ENCODE measurements at regions not wholly inside any gene's neighbourhood (a gene's known extent, or its start where the extent isn't known, plus 50 kb on each side); places are given as distances from the start of the nearest gene placed in this dataset.
"Not testable (repeated sequence)": the region's sequence is repeated elsewhere in the genome, so short reads cannot be mapped to it uniquely, and the experiment has no call there.

DNA sequence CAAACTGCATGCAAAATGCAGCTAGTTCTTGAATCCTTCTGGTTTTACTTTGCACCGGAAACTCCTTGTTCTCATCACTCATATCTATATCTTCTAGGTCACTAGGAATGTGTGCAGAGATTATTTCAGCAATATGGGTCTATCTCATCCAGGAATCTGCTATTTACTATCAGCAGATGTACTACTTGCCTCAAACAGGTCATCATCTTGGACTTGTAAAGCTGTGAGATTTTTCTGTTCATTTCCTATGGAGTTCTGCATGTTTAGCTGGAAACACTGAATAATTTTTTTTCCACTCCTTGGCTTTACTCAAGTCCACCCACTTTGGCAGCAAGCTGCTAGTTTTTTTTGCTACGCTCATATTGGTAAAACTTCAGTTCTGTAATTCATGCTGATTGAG is 334.8 kb downstream of the RPIA start:
- DNase-seq: not testable (repeated sequence)

DNA sequence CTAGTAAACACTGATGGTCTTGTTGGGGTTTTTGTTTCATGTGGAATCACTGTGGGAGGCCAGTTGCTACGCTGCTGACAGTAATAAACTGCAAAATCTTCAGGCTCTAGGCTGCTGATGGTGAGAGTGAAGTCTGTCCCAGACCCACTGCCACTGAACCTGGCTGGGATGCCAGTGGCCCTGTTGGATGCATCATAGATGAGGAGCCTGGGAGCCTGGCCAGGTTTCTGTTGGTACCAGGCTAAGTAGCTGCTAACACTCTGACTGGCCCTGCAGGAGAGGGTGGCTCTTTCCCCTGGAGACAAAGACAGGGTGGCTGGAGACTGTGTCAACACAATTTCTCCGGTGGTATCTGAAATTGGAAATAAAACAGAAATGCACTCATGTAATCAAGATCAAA is 335.6 kb downstream of the RPIA start:
- DNase-seq: not testable (repeated sequence)

DNA sequence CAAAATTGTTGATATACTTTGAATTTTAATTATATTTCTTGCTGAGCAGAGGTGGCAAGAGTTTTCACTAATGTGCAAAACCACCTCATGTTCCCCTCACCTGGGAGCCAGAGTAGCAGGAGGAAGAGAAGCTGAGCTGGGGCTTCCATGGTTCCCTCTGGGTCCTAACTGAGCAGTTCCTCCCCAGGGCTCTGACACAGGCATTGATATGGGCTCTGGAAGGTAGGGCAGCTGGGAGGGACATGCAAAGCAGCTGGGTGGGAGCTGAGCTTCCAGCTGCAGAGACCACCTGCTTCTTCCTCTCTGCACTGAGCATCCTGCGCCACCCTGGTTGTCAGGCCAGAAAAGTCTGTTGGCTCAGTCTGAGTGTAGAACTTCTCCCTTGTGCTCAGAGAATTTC is 336.1 kb downstream of the RPIA start:
- not testable (repeated sequence) for DNase-seq

DNA sequence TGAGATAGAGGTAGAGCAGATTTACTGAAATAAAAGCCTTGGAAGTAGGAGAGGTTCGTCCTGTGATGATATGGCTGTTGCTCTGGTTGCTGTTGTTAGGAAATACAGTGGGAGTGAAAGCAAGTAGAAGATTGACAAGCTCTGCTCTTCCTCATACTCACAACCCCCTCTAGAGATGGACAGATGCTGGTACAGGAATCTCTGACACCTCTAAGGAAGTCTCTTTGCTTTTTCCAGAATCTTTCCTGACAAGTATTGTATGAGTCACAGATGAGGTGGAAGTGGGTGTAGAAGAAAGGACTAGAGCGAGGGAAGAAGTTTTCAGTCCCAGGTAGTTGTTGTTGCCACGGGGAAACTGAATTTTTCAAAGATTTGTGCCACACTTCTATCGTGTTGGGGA is 337.8 kb downstream of the RPIA start:
- not testable (repeated sequence) for DNase-seq

DNA sequence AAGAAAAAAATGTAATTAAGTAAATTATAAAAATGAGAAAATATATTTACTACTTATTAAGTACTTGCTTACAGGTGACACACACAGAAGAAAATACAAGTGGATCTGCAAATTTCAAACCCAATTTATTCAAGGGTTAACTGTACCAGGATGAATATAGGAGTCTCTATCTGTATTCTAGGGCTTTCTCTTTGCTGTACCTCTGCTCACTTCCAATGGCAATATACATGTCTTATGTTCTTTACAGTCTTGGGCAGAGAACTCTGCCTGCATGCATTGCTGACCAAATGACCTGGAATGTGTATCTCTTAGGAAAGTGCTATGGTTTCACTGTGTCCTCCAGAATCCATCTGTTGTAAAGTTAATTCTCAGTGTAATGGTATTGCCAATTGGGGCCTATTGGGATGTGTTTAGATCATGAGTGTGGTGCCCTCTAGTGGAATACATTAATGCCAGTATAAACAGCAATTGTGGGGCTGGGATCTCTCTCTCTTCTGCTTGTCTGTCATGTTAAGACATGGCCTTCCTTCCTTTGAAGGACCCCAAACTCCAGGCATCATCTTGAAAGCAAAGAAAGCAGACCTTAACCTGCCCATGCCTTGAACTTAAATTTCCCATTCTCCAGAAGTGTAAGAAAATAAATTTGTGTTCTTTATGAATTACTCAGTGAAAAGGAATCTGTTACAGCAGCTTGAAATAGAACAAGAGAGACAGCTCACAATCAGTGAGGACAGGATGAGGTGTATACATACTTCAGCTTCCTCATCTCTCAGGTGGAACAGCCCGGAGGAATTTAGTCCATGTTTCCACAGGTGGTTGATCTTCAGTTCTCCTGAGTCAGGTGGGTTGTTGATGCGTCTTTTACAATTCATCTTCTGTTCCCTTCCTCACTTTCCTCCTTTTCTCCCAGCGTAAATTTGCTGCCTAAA is 356.9 kb downstream of the RPIA start:
- peak; percentile 24 for DNase-seq

DNA sequence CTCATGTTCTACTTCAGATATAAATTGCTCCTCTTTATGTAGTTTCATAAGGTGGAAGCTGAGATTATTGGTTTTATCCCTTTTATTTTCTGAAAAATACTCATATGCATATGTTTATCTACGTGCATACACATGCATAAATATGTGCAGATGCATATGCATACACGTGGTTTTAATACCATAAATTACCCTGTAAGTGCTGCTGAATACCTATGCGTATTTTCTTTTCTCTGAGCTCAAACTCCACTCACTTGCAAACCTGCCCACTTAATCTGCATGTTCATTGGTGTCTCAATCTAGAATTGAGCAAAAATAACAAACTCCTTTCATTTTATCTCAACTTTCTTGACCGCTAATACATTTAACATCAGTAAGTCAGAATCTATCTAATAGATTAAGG is 367.1 kb downstream of the RPIA start:
- DNase-seq: not testable (repeated sequence)

DNA sequence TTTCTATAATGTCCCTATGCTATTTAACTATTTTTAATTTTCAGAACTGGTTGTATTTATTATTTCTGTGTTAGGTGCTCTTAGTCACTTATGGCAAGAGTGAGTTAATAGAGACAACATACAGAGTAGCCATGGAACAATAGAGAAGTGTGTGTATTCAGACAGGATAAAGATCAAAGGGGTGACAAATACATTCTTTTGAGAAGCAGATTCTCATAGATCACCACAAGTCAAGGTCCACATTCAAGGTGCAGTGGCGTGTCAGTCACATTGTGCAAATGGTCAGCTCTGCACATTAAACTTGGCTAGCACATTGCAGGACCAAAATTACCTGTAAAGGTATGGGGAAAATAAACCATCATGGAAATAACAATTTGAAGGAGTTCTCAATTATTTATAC is 369.7 kb downstream of the RPIA start:
- DNase-seq: not testable (repeated sequence)

DNA sequence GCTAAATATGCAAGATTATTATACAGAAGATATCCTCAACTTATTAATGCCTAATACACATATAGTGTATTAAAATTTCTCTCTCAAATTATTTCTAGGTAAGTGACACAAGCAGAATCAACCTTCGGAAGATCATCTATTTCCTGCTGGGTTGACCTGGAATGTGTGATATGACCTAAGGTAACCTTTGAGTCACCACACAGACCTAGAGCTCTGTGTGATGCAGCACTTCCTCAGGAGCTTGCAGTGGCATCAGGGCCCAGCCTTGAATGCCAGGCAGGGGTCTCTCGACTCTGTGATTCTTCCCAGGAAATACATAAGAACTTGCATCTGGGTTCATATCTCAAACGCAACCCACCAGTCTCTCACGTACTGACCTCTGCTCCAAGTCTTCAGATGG is 385.3 kb downstream of the RPIA start:
- not testable (repeated sequence) for DNase-seq

DNA sequence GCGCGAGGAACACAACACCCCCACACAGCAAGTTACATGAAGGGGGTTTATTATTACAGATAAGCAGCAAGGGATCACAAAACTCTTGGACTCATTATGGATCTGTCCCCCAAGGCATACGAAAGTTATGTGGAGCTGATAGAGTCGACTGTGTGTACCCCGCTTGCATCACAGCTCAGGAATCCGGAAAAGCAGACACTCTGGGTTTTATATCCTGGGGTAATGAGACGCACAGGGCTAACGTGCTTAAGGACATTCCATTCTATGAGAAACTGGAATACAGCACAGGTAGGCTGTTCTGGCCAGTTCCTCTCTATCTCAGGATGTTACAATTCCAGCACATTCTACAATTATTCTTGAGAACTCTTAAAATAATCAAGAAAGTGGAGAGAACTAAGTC is 401.4 kb downstream of the RPIA start:
- not testable (repeated sequence) for DNase-seq

DNA sequence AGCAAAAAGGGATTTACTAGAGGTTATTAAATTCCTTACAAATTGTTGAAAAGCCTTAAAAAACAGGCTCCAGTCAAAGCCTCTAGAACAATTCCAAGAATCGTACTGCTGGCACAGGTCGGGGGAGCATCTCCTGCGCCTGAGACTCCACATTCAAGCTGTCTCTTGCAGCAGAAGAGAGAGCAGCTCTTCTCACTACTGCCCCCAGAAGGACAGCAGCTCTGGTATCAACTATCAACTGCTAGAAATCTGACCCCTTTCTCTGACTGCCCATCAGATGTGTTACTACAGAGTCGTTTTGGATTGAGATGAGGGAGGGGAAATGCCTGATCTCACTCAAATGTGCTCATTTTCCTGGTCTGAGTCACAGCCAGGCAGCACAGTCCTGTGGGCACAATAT is 403.6 kb downstream of the RPIA start:
- not testable (repeated sequence) for DNase-seq

DNA sequence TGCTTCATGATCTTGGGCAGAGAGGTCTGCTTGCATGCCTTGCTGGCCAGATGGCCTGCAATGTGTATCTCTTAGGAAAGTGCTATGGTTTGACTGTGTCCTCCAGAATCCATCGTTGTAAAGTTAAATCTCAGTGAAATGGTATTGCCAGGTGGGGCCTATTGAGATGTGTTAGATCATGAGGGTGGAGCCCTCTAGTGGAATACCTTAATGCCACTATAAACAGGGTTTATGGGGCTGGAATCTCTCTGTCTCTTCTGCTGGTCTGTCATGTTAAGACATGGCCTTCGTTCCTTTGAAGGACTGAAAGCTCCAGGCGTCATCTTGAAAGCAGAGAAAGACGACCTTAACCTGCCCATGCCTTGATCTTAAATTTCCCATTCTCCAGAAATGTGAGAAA is 411.1 kb downstream of the RPIA start:
- not testable (repeated sequence) for DNase-seq

DNA sequence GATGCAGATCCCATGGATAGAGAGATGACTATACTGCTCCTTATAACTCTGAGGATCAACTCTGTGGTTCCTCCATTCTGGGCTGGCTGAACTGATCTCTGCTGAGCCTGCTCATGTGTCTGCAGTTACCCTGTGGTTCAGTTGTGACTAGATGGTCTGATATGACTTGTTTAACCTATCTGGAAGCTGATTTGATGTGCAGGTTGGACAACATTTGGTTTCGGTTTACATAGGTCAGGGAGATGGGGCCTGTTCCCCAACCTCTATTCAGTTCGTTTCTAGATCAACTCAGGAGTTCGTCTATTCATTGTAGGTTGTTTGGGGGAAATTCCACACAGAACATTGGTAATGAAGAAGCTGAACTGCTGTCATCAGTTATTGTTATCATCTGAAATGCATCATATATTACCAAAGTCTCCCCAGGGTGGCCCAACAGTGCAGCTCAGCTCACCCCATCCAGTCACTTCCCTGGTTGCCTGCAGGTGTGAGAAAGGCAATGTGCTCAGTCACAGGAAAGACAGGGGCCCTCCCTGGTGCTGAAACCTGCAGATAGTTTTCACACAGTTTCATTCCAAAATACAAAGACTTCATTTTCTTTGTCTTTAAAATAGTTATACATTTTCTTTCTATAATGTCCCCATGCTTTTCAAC is 415.0 kb downstream of the RPIA start:
- not testable (repeated sequence) for DNase-seq

DNA sequence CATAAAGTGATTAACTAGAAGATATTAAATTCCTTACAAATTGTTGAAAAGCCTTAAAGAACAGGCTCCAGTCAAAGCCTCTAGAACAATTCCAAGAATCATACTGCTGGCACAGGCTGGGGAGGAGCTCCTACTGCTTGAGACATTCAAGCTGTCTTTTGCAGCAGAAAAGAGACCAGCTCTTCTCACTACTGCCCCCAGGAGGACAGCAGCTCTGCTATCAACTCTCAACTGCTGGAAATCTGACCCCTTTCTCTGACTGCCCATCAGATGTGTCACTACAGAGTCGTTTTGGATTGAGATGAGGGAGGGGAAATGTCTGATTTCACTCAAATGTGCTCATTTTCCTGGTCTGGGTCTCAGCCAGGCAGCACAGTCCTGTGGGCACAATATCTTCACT is 421.0 kb downstream of the RPIA start:
- DNase-seq: not testable (repeated sequence)

DNA sequence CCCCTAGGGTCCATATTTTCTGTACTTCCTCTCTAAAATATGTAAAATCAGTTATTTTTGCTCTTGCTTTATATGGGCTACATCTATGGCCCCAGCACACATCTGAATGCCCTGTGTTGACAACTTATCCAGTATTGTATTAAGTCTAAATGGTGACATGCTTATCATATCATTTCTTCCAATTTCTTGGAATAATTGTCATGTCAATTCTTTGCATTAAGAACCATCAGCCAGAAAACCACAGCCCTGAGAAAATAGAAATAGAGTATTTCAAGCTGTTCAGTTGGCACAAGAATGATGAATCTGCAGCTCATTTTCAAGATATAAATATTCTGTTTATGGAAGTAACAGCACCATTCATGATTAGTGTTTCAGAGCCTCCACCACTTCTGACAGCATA is 421.8 kb downstream of the RPIA start:
- not testable (repeated sequence) for DNase-seq

DNA sequence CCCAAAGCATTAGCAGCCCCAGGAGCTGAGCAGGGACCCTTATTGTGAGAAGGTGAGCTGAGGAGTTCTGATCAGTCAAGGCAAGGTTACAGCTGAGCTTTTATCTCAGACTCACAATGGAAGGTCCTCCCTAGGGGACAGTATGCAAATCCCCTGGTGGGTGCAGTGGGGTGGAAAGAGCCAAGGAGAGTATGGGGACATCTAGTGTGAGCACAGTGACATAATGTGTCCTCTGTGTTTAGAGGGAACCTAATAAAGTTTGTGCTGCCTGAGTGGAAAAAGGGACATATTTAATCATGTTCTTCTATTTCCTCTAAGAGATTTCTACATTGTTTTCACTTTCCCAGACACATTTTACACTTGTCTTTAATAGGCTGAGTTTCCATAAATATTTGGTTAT is 438.0 kb downstream of the RPIA start:
- not testable (repeated sequence) for DNase-seq

DNA sequence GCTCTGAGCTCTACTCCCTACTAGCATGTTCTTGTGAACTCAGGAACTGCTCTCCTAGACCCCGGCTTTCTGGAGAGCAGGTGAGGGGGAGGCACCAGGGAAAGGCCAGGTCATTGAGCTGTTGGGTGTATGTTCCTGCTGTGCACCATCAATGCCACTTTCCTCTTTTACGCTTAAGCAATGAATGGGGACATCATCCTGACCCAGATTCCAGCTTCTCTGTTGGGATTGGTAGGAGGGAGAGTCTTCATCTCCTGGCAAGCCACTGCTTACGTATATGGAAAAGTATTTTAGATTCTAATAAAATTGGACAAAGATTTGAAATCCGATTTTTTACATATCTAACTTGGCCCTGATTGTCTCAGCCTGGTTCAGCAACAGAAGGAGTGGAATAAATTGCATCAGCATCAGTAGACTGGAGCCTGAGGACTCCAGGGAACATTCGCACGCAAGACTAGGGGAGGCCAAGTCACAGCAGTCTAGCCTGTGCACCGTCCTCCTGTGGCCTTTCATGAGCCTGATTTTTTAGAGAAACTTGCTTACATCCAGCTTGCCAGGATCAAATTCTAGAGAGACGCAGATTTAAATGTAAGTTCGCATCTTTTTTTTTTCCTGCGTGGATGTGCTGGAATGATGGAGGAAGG is 439.3 kb downstream of the RPIA start:
- DNase-seq: not testable (repeated sequence)

DNA sequence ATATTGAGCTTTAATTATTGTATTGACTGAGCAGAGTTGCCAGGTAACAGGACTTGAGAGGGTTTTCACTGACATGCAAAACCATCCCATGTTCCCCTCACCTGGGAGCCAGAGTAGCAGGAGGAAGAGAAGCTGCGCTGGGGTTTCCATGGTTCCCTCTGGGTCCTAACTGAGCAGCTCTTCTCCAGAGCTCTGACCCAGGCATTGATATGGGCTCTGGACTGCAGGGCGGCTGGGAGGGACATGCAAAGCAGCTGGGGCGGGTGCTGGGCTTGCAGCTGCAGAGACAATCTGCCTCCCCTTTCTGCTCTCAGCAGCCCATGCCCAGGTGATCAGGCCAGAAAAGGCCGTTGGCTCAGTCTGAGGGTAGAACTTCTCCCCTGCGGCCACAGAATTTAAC is 451.5 kb downstream of the RPIA start:
- DNase-seq: not testable (repeated sequence)

DNA sequence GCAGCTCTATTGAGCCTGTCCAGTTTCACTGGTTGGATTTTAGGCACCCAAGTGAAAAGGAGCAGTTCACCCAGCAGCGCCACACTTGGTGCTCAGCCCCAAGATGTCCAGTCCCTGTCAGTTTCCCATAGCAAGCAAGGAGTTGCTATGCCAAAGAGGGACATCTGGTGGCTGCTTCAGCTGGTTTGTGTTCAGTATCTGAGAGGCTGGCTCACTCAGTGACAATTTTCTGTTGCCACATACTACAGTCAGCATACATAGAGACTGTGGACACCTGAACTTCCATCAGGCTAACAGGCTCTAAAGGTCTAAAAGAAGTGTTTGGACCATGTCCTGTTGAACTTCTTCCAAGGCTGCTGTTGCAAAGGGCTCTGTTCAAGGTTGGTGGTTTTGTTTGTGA is 453.9 kb downstream of the RPIA start:
- DNase-seq: not testable (repeated sequence)

DNA sequence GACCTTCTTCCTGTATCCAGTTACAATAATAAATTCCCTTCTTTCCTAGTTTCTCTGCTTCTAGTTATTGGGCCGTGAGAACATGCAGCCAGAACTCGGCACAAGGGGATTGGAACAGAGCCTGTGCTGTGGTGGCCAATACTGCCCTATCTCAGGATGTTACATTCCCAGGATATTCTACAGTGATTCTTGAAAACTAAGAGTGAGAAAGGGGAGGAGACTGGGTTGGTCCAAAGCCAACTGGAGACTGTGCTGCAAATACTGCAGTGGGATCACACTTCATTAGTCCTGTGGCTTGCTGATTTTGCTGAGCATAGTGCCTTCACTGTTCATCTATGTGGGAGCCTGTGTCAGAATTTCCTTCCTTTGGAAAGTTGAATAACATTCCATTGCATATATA is 456.8 kb downstream of the RPIA start:
- DNase-seq: not testable (repeated sequence)

DNA sequence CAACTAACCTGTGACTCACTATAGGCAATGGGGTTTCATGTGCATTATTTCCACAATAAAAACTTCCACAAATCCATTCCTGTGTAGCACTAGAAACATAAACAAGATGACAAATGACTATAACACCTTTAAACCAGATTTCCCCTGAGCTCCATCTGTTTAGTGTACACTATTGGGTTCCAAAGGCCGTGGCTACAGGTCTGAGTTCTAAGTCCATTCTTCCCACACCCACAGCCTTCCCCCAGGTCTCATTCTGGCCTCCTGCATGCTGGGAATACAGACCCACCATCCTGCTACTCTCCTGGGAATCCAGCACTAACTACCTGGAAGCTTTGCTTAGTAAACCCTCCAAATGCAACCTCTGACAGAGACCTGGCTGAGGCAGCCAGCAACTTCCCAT is 460.2 kb downstream of the RPIA start:
- DNase-seq: not testable (repeated sequence)

DNA sequence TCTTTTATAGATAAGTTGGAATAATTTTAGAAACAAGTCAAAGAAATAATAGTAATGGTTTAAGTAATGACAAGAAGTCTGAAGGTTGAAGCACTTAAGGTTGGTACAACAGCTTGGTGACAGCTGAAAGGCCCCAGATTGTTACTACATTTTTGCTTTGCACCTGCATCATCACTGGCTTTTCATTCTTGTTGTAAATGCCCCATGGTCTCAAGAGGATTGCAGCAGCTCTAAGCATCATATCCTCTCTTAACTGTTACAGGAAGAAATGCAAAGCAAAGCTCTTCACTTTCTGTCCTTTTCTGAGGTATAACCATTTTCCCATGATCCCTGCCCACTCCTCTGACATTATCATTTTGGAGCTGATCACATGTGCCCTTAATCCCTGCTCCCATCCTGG is 461.0 kb downstream of the RPIA start:
- not testable (repeated sequence) for DNase-seq

DNA sequence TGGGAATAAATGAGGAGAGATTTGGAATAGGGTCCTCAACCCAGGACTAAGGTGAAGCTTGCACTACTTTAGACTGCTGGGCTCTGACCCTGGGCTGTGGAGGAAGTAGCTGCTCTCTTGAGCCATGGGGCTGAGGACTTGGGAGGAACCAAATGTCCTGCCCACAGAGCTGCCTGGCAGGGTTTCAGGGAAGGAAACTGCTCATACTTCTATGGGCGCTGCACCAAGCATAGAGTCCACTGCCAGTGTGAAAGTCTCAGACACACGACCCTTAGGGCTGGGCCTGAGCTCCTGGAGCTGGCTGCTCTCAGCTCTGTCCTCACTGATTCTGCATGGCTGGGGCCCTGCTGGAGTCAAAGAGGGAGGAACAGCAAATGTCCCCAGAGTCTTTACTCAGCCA is 461.7 kb downstream of the RPIA start:
- DNase-seq: not testable (repeated sequence)

DNA sequence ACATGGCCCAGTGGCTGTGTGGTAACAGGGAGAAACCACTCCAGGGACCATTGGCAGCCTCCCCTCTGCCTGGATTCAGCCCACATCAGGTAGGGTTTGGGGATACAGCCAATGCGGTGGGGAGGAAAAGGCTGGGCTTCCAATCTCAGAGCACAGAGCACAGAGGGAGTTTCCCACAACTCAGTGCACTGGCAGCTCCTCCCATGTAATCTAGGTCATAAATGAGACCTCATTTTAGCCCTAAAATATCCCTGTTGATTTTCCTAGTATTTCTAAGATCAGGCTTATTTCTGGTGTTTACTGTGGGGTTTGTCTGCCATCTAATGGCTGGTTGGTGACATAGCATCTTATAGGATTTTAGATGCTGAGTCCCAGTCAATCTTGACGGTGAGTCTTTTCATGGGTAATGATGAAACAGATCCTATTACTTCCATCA is 462.8 kb downstream of the RPIA start:
- not testable (repeated sequence) for DNase-seq

DNA sequence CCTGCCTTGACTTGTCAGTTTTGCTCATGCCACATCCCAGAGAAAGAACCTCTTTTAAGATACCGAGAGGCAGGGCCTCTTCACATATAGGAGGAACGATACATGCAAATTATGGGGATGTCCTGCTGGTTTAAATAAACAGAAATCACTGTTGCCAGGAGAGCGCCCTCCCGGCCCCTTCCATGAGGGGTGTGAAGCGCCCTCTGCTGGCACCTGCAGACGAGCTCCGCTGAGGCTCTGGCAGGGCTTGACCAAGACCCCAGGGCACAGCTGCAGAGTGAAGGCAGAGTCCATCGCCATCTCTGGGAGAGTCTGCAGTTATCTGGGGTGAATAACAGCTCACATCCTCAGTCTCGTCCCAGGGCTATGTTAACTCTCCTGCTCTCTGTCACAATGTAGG is 468.8 kb downstream of the RPIA start:
- DNase-seq: not testable (repeated sequence)
